T-helper 1 cell treated with Interleukin-12 subunit alpha and Interleukin-12 subunit beta and Interleukin-4 antibody, amounts not matched to agents 30 ng/mL and 1 ng/mL, for 36 hours (primary cell): ENCODE measurements at regions not wholly inside any gene's neighbourhood (a gene's known extent, or its start where the extent isn't known, plus 50 kb on each side); places are given as distances from the start of the nearest gene placed in this dataset.

Experiments used
- intact Hi-C: fragments of 100-400 bp; cut with micrococcal nuclease; formaldehyde crosslinking; loops from one replicate; pipeline ENCODE4 v1.15.1; 2024

DNA sequence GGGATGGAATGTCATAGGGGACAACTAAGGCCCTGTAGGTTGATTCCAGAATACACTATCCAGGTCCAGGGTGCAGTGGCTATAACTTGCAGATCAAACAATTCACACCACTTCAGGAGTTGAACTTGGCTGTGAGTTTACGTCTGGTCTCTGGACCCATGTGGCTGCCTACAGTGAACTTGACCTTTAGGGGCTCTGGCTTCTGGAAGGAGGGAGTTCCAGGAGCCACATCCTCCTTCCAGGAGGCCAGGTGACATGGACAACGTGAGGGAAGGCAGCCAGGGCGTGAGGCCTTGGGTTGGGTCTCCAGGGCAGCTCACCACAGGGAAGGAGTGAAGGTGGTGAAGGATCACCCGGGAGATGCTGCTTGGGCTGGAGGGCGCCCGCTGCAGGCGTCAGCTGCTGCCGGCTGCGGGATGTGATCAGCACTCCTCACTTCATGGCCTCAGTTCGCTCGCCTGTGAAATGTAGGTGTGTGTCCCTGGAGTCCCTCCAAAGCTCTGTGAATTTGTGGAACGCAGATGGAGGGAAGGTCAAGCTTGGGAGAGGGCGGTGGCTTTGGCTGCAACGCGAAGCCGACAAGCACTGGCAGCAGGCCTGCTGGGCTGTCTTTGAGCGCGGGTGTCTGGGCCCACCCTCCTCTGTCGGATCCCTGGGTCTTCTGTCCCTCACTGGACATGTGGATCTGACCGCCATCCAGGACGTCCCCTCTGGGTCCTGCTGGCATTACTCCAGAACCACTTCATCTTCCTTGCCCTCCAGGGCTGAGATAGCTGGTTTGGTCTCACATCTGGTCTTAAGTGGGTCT, 146.5 kb downstream of the GLI2 start:
- intact Hi-C loops: no loop called here

DNA sequence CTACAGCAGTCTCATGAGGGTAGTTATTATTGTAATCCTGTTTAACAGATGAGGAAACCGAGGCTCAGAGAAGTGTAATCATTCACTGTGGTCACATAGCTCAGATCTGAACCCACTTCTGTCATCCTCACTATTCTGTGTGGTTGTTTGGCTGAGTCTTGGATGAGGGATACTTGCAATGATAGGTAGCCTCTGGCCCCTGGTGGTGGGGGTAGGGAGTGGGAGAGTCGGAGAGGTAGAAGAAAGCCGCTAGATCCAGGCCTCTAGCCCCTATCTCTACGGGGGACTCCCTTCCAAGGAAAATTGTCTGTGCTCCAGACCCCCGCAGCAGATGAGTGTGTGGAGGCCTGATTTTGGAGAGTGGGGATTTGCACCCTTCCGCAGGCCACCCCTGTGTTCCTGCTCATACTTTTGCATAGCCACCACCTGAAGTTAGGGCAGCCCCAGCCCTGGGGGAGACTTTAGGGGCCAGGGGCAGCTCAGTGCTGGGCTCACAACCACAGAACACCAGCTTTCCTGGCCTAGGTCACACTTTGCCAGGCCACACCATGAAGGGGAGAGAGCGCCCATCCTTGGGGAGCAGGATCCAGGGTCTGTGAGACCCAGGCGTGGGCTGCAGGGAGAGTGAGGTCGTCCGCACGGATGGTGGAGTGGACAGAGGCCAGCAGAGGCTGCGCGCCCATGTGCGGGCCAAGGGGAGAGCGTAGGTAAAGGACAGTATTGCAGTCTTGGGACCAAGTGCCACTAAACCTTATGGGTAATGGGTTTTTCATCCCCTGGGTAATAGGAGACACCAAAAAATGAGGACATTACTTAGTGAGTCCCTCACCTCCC, 148.2 kb downstream of the GLI2 start:
- intact Hi-C loops: no loop called here

DNA sequence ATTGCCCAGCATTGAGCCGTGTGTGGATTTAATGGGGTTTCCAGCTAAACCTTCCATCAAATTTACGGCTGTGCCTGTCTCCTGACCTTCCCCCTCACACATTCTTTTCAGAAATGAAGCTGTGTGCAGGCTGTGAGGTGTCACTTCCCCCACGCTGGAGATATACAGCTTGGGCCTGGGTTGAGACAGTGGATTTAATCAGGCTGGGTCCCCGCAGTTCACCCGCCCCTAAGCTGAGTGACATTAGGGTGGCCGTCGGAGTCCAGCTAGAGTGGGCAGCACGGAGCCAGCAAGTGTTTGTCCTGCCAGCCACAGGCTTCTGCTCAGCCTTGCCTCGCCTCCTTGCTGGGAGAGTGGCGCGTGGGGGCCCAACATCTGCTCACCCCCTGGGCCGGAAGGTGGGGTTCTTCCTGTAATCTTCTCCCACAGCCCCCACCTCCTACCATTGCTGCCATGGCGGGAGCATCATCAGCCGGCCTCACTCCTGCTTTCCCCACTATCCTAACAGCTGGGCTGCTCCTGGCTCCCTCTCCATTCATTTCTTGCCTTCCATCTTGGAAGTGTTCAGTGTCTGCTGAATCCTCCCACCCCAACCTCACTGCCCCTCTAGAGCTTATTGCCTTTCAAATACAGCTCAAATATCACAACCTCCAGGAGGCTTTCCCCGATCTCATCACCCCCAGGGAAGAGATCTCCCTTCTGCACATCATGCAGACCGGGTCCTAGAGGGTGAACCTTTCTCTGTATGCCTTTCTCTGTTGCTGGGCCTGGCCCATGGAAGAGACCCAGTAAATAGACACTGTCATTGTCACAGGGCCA, 149.0 kb downstream of the GLI2 start:
- intact Hi-C loops: no loop called here

DNA sequence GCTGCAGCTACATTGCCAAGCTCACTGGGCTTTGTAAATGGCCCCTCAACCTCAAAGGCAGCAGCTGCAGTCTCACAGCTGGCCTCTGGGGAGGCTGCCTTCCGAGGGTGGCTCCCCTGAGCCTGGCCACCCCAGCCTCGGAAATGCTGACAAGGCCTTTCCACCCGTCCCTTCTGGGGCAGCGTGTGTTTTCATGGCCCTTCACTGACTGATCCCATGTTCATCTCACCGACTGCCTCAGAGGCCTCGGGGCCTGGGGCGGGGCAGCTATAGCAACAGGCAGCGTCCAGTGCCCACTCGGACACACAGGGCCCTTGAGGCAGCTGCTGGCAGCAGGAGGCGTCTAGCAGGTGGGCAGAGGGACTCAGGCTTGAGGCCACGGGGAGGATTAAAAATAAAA, 149.7 kb downstream of the GLI2 start:
- intact Hi-C loops: no loop called here

DNA sequence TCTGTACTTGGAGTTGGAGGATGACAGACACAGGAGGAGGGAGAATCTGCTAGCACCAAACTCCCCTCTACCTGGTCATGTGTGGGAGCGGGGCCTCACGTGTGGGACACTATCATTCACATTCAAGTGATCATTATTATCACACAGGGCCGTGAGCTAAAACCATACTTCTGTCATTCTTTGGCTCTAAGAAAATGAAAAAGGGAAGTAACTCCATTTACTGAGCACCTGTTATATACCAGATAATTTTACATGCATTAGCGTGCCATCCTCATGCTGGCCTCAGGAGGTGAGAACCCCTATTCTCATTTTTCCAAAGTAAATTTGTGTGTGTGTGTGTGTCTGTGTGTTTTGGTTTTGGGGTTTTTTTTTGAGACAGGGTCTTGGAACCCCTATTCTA, 150.1 kb downstream of the GLI2 start:
- intact Hi-C loops: no loop called here

DNA sequence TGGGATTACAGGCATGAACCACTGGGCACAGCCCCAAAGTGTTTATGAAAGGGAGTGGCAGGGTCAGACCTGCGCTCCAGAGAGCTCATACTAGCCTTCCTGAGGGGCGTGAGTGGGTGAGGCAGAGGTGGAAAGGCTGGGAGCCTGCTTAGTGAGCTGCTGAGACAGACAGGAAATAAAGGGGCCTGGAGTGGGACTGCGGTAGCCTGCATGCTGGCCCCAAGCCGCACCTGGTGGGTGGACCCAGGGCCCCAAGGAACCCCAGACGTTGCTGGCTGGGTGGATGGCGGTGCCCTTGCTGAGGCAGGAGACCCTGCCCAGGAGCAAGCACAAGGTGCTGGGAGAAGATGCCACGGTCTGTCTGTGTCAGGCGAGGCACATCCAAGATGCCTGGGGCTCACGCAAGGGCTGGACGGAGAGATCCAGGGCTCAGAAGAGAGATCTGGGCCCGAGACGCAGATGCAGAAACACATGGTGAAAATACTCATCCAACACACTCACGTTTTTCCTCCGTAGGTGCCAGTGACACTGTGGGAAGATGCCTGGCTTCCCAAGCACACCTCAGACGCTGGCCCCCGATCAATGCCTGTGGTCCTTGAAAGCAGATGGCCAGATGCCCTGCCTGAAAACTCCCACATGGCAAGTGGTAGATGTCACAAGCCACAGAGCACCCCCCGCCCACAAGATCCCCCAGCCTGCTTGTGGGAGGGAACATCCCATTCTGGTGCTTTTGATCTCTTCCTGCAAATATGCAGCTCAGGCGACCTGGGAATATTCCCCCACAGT, 151.1 kb downstream of the GLI2 start:
- intact Hi-C loops: no loop called here

DNA sequence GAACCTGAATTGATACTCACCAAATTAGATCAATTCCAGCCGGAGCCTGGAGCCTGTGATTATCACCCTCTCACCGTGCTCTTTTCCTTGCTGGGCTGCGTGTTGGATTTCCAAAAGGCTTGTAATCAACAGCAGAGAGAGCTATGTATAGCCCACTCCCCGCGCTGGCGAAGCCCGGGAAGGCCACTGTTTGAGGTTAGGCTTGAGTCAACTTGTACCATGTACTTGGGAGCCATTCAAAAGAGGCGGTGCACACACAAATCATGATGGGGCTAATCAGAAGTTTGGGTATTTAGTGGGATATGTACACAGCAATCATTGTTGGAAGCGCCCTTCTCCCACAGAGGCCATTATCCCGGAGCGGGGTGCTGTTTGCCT, 151.6 kb downstream of the GLI2 start:
- intact Hi-C loops: no loop called here

DNA sequence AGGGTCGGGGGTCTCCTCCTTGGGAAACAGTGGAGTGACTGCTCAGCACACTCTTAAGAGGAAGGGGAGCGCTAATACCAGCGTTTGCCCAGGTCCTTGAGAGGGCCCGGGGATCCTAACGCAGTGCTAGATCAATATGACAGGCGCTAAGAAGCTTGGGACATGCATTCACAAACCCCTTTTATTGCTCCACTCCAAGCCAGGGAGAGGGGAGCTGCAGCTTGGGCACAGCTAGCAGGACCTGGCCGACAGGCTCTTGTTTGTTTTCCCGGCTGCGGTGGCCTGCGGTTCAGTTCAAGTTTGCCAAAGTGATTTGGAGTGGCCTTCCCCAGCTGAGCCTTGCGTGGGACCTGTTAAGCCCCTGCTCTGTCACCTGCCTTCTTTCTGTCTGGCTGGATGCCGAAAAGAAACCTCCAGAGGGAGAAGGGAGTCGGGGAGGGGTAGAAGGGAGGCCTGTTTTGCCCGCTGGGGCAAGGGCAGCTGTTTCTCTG, 152.1 kb downstream of the GLI2 start:
- intact Hi-C loops: no loop called here

DNA sequence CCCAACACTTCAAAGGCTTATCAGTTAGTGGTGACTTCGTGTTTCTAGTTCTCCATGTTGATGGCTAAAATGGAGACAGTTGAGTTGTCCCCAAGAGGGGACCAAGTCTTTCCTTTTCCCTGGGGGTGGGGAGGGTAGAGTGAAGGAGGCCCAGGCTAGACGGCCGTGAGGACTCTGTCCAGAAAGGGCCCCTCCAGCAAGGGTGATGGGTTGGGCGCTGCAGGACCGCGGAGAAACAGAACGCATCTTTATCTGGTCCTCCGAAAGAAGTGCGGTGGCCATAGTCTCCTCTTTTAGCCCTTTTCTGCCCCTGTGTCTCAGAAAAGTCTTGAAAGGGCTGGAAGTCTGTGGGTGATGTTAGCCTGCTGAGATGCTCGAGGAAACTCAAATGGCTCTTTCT, 153.2 kb downstream of the GLI2 start:
- intact Hi-C loops: no loop called here

DNA sequence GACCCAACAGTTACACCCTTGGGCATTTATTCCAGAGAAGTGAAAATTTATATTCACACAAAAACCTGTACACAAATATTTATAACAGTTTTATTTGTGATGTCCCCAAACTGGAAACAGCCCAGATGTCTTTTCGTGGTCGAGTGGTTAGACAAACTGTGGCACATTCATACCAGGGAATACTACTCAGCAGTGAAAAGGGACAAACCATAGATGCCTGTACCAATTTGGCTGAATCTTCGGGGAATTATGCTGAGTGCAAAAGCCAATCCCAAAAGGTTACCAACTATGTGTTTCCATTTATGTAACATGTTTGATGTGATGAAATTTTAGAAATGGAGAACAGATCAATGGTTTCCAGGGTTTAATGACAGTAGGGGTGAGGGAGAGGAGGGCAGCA, 154.3 kb downstream of the GLI2 start:
- intact Hi-C loops: no loop called here

DNA sequence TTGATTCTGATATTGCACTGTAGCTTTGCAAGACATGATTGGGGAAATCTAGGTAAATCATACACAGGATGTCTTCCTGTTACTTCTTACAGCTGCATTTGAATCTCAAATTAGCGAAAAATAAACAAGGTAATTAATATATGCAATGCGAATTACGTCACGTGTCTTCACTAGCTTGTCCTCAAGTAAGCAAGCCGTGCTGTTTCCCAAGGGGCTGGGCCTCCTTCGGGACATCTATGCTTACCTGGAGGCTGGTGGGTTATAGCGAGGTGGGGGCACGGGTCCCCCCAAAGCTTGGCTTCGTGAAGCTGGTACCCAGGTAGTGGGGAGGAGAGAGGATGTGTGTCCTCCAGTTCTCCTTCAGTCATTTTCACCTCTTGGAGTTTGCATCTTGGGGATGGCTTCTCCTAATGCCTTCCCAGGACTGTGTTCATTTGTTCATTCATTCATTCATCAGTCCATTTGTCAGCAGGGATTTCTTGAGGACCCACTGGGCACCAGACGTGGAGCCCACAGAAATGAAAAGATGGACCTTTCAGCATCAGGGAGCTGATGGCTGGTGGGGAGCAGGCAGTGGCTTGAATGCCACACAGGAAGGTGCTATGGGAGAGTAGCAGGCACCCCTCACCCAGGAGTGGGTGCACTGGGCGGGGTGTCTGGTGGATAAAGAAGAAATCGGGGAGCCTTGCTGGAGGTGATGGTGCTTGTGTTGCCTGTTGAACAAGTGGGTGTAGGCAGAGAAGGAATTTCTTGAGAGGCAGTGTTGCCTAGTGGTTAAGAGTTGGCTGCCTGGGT, 155.1 kb downstream of the GLI2 start:
- intact Hi-C loops: no loop called here

DNA sequence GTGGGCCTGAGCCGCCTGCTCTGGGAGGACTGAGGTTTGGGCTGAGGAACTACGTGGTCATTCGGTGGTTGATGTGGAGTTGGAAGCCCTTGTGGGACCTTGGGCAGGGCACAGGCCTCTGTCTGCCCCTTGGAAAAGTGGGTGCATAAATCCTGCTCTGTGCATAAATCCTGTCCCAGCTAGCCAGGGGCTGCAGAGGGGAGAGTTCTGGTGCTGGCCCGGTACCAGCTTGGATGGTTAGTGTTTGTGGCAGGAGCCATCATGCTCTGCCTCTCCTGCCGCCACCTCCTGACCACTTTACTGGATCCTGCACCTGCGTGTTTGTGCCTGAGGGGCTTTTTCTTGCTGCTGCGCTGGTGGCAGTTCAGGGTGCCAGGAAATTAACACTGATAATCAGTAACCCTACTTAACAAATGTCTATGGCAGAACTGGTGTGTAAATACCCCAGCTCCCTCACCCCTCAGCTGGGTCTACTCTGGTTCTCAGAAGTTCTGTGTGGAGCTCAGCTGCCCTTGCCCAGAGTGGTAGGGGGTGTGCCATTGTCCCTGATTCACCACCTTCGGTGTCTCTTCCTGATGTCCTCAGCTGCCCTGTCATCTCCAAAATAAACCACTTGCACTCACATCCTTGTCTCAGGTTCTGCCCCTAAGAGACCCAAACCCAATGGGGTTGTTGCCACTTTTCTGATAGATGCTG, 156.8 kb downstream of the GLI2 start:
- intact Hi-C loops: no loop called here

DNA sequence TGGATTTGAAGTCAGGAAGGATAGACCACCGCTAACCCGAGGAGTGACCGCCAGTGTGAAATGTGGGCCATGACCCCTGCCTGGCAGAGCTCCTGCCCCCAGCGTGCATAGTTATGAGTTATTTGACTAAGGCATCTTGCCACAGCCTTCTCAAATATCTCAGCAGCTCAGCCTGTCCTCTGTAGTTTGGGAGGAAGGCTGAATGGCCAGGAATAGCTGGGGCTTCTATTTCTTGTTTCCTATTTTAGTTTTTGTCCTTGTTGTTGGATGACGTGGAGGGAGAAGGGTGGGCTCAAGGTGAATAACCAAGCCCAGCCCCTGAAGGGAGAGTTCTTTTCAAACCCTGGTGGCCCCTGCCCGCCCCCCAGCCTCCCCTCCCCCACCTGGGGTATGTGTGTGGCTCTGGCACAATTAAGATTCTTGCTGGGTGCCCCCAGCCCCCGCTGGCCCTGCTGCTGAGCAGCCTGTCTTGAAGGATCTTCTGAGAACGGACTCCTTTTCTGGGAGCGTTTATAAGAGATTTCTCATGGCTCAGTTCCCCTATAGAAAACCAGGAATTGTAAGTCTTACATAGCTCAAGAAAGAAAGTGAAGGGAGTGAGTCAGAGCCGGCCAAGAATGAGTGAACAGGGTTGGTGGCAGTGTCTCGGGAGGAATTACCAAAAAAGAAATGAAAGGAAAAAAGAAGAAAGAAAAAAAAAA, 157.4 kb downstream of the GLI2 start:
- intact Hi-C loops: no loop called here

DNA sequence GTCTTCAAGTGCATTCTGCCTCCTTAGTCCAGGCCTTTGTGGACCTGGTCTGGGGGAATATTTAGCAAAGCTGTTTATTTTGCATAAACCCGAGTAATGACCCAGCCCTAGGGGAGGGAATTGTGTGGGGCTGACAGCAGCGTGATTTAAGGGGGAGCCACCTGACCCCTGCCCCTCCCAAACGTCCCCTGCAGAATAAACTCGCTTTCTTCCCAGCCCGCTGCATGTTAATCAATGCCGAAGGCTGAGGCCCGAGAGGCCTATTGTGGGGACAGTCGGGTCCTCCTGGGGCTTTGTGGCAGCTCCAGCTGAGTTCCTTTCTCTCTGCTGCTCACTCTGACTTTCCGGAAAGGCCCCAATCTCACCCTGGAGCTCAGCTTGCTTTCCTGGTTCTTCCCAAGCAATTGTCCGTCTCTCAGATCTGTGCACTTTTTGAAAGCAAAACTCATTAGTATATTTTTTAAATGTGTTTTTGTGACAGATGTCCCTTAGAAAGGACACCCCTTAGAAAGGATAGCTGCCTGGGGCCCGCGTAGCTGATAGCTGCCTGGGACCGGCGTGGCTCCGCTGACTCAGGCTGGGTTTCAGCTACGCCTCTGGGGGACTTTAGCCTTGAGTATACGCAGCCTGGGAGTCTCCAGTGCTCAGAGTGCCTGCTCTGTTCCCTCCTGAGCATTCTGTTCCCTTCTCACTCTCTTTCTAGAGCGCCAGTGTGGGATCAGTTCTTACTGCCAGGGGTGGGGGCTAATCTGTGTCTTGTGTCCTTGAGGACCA, 158.3 kb downstream of the GLI2 start:
- intact Hi-C loops: no loop called here

DNA sequence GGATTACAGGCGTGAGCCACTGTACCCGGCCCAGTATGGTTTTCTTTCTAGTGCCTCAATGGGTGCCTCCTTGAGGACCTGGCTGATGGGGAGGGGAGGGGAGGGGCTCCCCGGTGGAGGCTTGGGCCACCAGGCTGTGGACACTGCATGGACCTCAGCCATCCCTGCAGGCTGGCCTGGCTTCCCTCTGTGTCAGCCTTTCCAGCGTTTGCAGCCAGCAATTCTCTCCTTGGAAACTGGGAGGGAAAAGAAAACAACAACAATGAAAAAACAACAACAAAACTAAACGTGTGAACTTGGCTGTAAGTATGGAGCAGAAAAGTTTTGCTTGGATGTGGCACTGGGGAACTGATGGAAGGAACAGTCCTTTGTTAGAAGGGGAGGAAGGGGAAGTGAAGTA, 159.3 kb downstream of the GLI2 start:
- intact Hi-C loops: no loop called here

DNA sequence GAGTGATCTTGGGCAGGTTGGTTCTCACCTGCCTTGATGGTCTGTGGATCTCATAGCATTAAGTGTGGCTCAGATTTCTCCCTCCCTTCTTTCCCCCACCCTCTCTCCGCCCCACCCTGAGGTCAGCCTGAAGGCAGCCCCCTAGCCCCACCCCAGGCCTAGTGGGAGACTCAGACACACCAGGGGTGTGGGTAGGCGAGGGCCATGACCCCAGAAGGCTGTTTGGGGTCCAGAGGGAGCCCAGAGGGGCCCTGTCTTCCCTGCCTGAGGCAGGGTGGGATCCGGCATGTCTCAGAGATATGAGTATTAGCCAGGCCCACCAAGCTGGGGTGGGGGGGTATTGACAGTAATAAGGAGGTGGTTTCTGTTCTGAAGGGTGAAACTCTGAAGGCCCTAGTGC, 160.5 kb downstream of the GLI2 start:
- intact Hi-C loops: no loop called here

DNA sequence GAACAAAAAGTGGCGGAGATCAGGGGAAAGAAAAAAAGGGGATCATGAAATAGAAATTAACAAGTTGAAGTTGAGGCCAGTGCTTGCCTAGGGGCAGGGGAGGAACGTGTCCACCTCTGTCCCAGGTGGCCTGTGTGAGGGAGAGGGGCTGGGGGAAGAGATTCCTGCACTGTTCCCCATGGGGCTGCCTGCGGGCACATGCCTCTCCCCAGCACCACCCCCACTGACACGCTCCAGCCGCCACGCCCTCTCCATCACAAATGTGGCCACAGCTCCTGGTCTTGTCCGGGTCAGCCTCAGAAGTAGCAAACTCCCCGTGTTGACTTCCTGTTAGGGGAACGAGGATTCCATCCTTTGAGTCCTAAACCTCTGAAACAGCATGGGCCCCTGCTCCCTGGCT, 161.2 kb downstream of the GLI2 start:
- intact Hi-C loops: no loop called here

DNA sequence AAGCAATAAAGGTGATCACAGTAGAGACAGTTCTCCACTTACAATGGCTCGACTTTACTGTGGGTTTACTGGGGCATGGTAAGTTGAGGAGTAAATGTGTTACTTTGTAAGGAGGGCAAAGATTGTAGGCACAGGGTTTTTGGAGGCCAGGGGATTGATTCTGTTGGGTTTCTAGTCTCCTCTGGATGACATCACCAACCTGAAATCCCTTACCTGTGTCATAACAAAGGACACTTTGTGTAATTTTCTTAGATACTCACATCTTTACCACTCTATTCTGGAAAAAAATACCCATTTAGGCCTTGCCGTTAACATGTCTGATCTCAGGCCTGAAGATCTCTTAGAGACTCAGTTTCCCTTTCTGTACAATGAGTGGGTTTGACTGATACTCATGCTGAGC, 161.7 kb downstream of the GLI2 start:
- intact Hi-C loops: no loop called here
